Activated T-helper 1 cell treated with anti-CD3 and anti-CD28 coated beads, Interleukin-12 subunit alpha, Interleukin-12 subunit beta, Interleukin-2, Interleukin-4 antibody, amounts not matched to agents 30 ng/mL and 10 ng/mL and 1 ng/mL, durations not matched to agents 14 hours and 24 hours and 36 hours (primary cell): ENCODE measurements at regions not wholly inside any gene's neighbourhood (a gene's known extent, or its start where the extent isn't known, plus 50 kb on each side); places are given as distances from the start of the nearest gene placed in this dataset.

Experiments
- DNase-seq: peaks from one replicate; pipeline ENCODE4 v3.0.0; 2021; ENCODE audit warnings: low spot score
- H3K27ac Mint-ChIP-seq: one replicate; pipeline ENCODE4 v1.8.0; 2021; ENCODE audit warnings: mild to moderate bottlenecking, mixed read lengths
- H3K27me3 Mint-ChIP-seq: one replicate; pipeline ENCODE4 v1.8.0; 2022; ENCODE audit warnings: mild to moderate bottlenecking, moderate library complexity, mixed read lengths; ENCODE audit not compliant: insufficient read depth
- H3K36me3 Mint-ChIP-seq: one replicate; pipeline ENCODE4 v1.8.0; 2021; ENCODE audit warnings: low read depth, mixed read lengths
- H3K4me1 Mint-ChIP-seq: one replicate; pipeline ENCODE4 v1.8.0; 2021; ENCODE audit warnings: low read depth, mixed read lengths
- H3K4me3 Mint-ChIP-seq: one replicate; pipeline ENCODE4 v1.8.0; 2021; ENCODE audit warnings: mild to moderate bottlenecking, moderate library complexity, mixed read lengths
- H3K9me3 Mint-ChIP-seq: one replicate; pipeline ENCODE4 v1.8.0; 2021; ENCODE audit warnings: mixed read lengths
- intact Hi-C: fragments of 100-400 bp; cut with micrococcal nuclease; formaldehyde crosslinking; loops from one replicate; pipeline ENCODE4 v1.15.1; 2024

DNA sequence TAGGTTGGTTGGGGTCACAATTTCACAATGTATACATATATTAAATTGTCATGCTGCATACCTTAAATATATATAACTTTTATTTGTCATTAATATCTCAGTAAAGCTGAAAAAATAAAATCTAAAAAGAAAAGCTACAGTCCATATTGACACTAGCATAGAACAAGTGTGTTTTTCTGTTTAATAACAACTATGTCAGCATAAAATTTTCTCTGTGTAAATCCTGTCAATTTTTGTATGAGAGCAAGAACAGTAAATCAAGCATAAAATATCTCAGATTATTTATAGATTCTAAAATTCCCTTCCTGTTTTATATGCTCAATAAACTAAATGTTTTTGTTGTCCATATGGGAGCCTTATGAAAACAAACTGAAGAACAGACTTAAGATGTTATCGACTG, 739.2 kb downstream of the MRPL39 start:
- H3K27ac Mint-ChIP-seq = no peak overlapping the region

DNA sequence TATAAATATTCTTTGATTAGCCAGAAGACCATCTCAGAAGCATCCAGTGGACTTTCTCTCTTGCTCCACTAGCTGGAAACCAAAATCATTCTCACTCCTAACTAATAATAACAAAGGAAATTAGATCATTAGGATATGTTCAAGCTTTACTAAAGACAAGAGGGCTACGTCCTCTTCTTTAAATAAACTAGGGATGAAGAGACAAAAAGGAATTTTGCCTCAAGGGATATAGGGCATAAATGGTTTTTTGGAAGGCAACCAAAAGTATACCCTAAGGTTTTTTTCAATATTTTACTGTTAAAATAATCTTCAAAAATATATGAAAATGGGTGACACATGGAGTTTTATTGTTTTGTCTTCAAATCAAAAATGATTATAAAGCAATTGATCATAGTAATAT, 745.8 kb downstream of the MRPL39 start:
- intact Hi-C loops = no loop called here
- Mint-ChIP-seq H3K27ac (no peak overlapping the region), H3K9me3 (no peaks in the 10 kb centered on the region), H3K4me1 (no peaks in the 10 kb centered on the region), H3K27me3 (no peaks in the 10 kb centered on the region), H3K4me3 (no peak overlapping the region), H3K36me3 (no peaks in the 10 kb centered on the region)
- DNase-seq = no peak

More for the DNA sequence above, 739.2 kb downstream of the MRPL39 start:
- intact Hi-C loops = no loop called here
- Mint-ChIP-seq H3K4me1 (no peaks in the 10 kb centered on the region), H3K4me3 (no peak overlapping the region), H3K27me3 (no peaks in the 10 kb centered on the region), H3K9me3 (no peaks in the 10 kb centered on the region), H3K36me3 (no peaks in the 10 kb centered on the region)
- no peak for DNase-seq

DNA sequence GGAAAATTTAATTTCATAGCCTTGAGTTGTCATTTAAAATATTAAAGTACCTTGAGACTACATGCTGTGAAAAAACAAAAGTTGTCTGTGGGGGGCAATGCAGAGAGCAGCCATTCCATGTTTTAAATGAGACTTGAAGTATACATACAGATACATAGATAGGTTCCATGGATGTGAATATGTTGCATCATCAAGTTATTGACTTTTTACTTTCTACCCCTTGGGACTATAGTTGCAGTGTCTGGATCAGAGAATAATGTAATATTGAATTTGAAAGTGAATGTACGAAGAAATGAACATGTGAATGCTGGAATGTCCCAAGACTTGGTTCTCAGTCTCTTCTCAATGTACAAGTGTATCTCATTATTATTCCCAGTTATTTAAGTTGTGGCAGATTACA, 751.0 kb downstream of the MRPL39 start:
- Mint-ChIP-seq H3K9me3 (no peaks in the 10 kb centered on the region), H3K4me3 (no peak overlapping the region)
- intact Hi-C loops = no loop called here

DNA sequence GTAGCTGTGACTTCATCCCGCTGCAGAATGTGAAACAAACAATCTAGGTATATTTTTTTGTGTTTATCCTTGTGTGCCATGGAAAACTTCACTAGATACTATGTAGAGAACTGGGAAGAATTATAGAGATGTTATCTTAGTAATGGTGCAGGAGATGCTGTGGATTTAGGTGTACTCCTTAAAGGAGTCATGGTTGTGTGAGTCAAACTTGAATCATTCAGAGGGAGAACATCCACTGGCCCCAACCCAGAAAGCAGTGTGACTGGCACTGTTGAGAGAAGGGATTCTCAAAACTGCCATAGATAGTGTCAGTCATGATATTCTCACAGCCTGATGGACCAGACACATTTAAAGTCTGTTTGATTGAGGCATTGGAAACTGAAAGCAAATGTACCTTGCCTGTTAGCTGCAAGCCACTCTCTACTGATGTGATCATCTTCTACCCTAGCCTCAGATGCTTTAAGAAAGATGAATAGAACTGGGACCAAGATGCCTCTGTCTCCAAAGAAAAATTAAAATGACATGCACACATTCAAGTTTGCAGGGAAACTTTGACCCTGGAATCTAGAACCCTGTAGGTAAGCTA, 754.6 kb downstream of the MRPL39 start:
- no peak overlapping the region for H3K27ac Mint-ChIP-seq
- H3K27me3 Mint-ChIP-seq = no peaks in the 10 kb centered on the region
- H3K4me3 Mint-ChIP-seq = no peak overlapping the region
- intact Hi-C loops = no loop called here
- no peaks in the 10 kb centered on the region for H3K4me1 Mint-ChIP-seq
- DNase-seq = no peak
- no peaks in the 10 kb centered on the region for H3K9me3 Mint-ChIP-seq
- H3K36me3 Mint-ChIP-seq = no peaks in the 10 kb centered on the region

More for the DNA sequence above, 751.0 kb downstream of the MRPL39 start:
- no peak for DNase-seq
- H3K27ac Mint-ChIP-seq = no peak overlapping the region
- H3K27me3 Mint-ChIP-seq = no peaks in the 10 kb centered on the region
- H3K4me1 Mint-ChIP-seq = no peaks in the 10 kb centered on the region
- H3K36me3 Mint-ChIP-seq = no peaks in the 10 kb centered on the region

DNA sequence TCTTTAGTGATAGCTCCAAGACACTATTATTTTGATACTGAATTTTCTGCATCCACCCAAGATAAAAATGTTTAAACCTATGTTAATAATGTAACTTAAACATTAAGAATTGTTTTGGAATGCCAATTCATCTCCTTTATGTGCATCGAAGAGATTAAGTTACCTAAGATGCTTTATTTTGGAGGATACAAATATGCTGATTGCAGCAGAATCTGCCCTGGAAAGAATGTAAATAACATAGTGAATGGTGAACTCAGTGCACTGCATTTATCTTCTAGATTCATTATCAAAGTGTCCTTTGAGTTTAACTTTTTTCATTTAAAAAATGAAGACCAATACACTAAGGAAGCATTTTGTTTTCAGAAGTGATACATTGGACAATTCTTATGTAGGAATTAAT, 757.2 kb downstream of the MRPL39 start:
- Mint-ChIP-seq H3K27me3 (no peaks in the 10 kb centered on the region), H3K36me3 (no peaks in the 10 kb centered on the region), H3K4me3 (no peak overlapping the region), H3K27ac (no peak overlapping the region), H3K4me1 (no peaks in the 10 kb centered on the region), H3K9me3 (no peaks in the 10 kb centered on the region)
- intact Hi-C loops = no loop called here
- DNase-seq = no peak

DNA sequence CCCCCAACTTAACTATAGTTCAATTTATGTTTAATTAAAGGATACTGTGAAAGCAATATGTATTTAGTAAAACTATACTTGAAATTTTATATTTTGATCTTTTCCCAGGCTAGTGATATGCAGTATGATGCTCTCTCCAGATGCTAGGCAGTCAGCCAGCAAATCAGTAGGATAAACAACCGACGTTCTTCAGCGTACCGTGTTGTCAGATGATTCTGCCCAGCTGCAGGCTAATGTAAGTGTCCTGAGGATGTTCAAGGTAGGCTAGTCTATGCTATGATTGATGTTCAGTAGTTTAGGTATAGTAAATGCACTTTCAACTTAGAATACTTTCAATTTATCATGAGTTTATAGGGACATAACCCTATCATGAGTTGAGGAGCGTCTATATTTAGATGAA, 762.6 kb downstream of the MRPL39 start:
- intact Hi-C loops = loop anchor here (5.0 kb wide), 1 partner anchor 543 kb away; no protein-coding TSS in a partner anchor
- no peaks in the 10 kb centered on the region for H3K27me3 Mint-ChIP-seq
- no peaks in the 10 kb centered on the region for H3K9me3 Mint-ChIP-seq

DNA sequence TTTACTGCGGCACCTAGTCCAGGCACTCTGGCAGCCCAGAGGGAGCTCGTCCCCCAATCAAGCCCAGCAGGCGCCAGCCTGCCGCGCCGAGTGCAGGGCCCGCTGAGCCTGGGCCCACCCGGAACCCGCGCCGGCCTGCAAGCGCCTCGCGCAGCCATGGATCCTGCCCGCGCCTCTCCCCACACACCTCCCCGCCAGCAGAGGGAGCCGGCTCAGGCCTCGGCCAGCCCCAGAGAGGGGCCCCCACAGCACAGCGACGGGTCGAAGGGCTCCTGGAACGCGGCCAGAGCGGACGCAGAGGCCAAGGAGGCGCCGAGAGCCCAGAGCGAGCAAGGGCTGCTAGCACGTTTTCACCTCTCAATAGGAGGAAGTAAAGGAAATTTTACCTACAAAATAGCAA, 767.0 kb downstream of the MRPL39 start:
- Mint-ChIP-seq H3K4me1 (no peaks in the 10 kb centered on the region), H3K4me3 (no peak overlapping the region), H3K27ac (no peak overlapping the region), H3K27me3 (no peaks in the 10 kb centered on the region), H3K9me3 (no peaks in the 10 kb centered on the region), H3K36me3 (no peaks in the 10 kb centered on the region)
- no peak for DNase-seq
- intact Hi-C loops = loop anchor here (5.0 kb wide), 1 partner anchor 547 kb away; no protein-coding TSS in a partner anchor

More for the DNA sequence above, 762.6 kb downstream of the MRPL39 start:
- H3K4me3 Mint-ChIP-seq = no peak overlapping the region
- H3K36me3 Mint-ChIP-seq = no peaks in the 10 kb centered on the region
- no peak overlapping the region for H3K27ac Mint-ChIP-seq
- DNase-seq = no peak
- no peaks in the 10 kb centered on the region for H3K4me1 Mint-ChIP-seq

DNA sequence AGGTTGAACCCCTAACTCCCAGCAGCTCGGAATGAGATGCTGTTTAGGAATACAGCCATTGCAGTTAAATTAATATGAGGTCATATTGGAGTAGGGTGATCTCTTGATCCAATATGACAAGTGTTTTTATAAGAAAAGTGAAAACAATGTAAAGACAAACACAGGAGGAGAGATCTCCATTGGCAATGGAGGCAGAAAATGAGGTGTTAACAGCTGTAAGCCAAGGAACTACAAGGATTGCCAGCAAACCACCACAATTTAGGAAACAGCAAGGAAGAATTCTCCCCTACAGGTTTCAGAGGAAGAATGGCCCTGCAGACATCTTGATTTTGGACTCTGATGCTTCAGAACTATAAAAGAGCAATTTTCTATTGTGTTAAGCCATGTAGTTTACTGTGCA, 774.3 kb downstream of the MRPL39 start:
- Mint-ChIP-seq H3K27ac (no peak overlapping the region), H3K4me1 (no peaks in the 10 kb centered on the region), H3K9me3 (no peaks in the 10 kb centered on the region), H3K36me3 (no peaks in the 10 kb centered on the region), H3K27me3 (no peaks in the 10 kb centered on the region), H3K4me3 (no peak overlapping the region)
- no peak for DNase-seq
- intact Hi-C loops = no loop called here

DNA sequence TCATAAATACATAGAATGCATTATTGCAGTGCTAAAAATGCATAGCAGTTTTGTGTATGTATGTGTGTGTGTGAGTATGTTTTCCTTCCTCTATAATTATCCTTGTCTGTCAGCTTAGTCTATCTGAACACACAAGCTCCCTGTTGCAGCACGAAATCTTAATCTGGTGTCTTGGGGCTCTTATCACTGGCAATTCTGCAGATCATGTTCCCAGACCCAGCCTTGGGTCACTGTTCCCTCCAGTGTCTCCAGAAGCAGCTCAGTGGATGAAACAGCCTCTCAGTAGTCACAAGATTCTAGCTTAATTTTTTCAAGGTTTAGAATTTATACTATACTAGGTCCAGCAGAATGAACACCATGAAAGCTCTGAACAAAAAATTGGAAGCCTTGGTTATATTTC, 777.9 kb downstream of the MRPL39 start:
- H3K4me3 Mint-ChIP-seq = no peak overlapping the region
- H3K36me3 Mint-ChIP-seq = no peaks in the 10 kb centered on the region
- intact Hi-C loops = no loop called here

DNA sequence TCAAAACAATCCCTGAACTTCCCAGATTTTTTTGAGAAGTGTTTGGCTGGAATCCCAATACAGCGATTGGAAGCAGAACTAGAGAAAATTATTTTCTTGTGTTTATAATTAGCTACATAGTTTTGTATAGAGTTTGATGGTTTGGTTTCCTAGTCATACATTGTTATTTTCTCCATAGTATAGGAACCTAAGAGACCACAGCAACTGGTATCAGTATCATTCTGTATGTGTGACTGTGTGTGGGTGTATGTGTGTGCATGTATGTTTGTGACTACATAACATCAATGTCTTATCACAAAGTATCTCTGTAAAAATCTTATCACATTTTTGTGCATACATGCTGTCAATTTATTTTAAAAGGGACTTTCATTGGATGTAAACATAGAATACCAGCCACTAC, 780.5 kb downstream of the MRPL39 start:
- H3K36me3 Mint-ChIP-seq = no peaks in the 10 kb centered on the region
- H3K27ac Mint-ChIP-seq = no peak overlapping the region
- H3K4me3 Mint-ChIP-seq = no peak overlapping the region
- H3K4me1 Mint-ChIP-seq = no peaks in the 10 kb centered on the region
- no peaks in the 10 kb centered on the region for H3K9me3 Mint-ChIP-seq
- DNase-seq = no peak
- intact Hi-C loops = no loop called here
- H3K27me3 Mint-ChIP-seq = no peaks in the 10 kb centered on the region

More for the DNA sequence above, 777.9 kb downstream of the MRPL39 start:
- no peak for DNase-seq
- Mint-ChIP-seq H3K4me1 (no peaks in the 10 kb centered on the region), H3K27ac (no peak overlapping the region), H3K27me3 (no peaks in the 10 kb centered on the region), H3K9me3 (no peaks in the 10 kb centered on the region)

DNA sequence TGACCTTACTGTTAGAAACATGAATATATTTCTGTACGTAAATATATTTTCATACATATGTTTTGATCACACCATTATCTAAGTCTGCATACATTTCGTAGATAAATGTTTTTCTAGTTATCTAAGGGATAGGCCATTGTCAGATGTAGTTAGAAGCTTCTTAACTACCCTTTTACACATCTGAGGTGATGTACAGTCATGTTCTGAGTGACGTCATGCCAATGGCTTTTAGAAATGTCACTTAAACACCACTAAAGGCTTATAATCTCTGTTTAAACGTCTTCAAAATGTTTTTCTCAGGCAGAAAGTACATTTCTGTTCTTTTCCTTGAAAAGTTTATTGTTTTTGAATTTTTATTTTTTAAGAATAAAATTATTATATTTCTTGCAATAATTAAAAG, 781.9 kb downstream of the MRPL39 start:
- no peak overlapping the region for H3K4me3 Mint-ChIP-seq

DNA sequence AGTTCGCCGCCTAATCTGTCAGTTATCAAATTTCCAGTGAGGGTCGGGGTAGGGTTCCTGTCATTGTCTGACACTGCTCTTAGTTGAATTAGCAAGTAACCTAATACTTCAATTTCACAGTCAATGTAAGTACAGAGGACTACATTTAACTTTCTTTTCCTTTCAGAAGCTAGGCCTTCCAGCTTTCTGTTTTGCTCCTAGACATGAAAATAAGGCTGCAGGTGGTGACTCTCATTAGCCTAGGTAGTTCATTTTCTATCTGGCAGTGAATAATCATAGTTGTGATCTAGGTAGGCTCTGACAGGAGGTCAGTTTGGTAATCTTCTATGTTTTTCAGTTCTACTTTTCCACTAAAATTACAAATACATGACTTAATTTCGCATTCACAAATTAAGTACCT, 783.1 kb downstream of the MRPL39 start:
- Mint-ChIP-seq H3K27me3 (no peaks in the 10 kb centered on the region), H3K4me1 (no peaks in the 10 kb centered on the region), H3K9me3 (no peaks in the 10 kb centered on the region), H3K27ac (no peak overlapping the region), H3K4me3 (no peak overlapping the region), H3K36me3 (no peaks in the 10 kb centered on the region)
- intact Hi-C loops = no loop called here
- DNase-seq = no peak

More for the DNA sequence above, 781.9 kb downstream of the MRPL39 start:
- no peak for DNase-seq
- Mint-ChIP-seq H3K27me3 (no peaks in the 10 kb centered on the region), H3K36me3 (no peaks in the 10 kb centered on the region), H3K9me3 (no peaks in the 10 kb centered on the region), H3K27ac (no peak overlapping the region), H3K4me1 (no peaks in the 10 kb centered on the region)
- intact Hi-C loops = no loop called here

DNA sequence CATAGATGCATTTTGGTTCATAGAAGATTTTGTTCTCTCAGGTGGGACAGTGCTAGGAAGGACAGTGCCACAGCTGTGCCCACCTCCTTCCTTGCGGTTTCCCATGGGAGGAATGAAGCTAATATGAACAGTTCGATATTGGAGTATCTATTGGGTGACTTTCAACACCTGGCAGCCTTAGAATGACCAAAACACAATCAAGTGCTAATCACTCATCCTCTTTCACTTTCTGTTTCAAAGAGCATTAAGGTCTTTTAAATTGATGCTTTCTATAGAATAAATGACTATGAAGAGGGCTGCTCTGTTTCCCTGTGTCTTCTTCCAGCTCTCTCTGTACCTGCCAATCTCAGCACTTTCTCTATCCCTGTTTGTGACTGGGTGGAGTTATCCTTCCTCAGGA, 784.0 kb downstream of the MRPL39 start:
- H3K27ac Mint-ChIP-seq = no peak overlapping the region

DNA sequence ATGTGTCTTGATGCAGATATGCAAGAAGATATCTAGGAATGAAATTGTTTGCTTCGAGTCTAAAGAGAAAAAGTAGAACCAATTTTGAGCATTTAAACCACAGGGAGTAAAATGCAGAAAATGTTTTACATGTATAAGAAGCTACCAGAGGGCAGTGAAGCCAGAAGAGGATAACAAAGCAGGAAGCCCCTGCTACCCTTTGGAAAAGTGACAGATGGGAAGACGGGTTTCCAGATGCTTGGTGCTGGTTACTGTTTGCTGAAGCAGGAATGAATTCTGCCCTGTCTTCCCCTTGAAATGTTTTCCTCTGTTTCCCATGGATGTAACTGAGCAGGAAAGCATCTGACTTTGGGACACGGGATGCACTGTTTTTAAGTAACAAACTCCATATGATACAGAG, 822.2 kb downstream of the MRPL39 start:
- no peak overlapping the region for H3K4me3 Mint-ChIP-seq
- intact Hi-C loops = no loop called here
- no peak for DNase-seq
- no peaks in the 10 kb centered on the region for H3K27me3 Mint-ChIP-seq
- no peak overlapping the region for H3K27ac Mint-ChIP-seq
- H3K36me3 Mint-ChIP-seq = no peaks in the 10 kb centered on the region
- no peaks in the 10 kb centered on the region for H3K9me3 Mint-ChIP-seq
- no peaks in the 10 kb centered on the region for H3K4me1 Mint-ChIP-seq

More for the DNA sequence above, 784.0 kb downstream of the MRPL39 start:
- intact Hi-C loops = no loop called here
- Mint-ChIP-seq H3K4me1 (no peaks in the 10 kb centered on the region), H3K36me3 (no peaks in the 10 kb centered on the region), H3K27me3 (no peaks in the 10 kb centered on the region), H3K9me3 (no peaks in the 10 kb centered on the region), H3K4me3 (no peak overlapping the region)
- no peak for DNase-seq
